ENCODE measurements at regions not wholly inside any gene's neighbourhood (a gene's known extent, or its start where the extent isn't known, plus 50 kb on each side); places are given as distances from the start of the nearest gene placed in this dataset.

DNA sequence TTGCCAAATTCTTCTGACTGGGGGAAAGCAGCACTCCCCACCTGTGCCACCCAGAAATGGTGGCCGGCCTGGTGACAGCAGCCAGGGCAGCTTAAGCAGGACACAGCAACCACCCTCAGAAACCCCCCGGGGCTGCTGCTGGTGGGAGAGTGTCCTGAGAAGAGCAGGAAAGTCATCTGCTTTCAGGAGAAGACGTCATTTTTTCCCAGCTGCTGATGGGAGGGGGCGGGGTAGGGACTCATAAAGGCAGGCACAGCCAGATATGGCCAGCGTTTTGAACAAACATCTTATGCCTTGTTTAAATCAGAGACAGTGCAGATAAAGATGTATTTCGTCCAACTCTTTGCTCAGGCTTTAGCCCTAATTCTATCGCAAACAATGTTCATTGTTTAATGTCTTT is 139.5 kb downstream of the LRRC30 start:
- no peaks in the 10 kb centered on the region for H3K27me3 ChIP-seq (ENCODE audit: control insufficient read depth, insufficient read depth, low read length)
- H3K36me3 ChIP-seq (replicated peaks; ENCODE audit: control insufficient read depth, insufficient read depth, low read length) = no peaks in the 10 kb centered on the region
- DNase-seq = no peak
- H3K4me3 ChIP-seq (ENCODE audit: insufficient read depth, low read depth, low read length) = no peak overlapping the region

DNA sequence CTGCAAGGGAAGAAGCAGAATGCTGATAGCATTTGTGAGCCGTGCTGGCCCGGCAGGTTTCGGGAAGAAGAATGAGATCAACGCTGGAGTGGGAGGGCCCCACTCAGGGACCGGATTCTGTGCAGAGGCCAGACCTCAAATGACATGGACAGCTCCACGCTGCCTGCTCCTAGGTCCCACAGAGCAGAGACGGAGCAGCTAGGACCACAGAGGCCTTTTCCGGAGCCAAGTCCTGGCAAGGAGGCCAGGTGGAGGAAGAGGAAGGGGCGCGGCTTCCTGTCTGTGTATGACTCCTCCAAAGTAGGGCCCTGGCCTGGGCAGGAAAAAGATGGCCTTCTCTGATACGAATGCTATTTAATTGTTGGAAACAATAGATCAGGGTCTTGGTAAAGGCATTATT is 139.9 kb downstream of the LRRC30 start:
- no peaks in the 10 kb centered on the region for H3K27me3 ChIP-seq (ENCODE audit: control insufficient read depth, insufficient read depth, low read length)
- no peak overlapping the region for H3K4me3 ChIP-seq (ENCODE audit: insufficient read depth, low read depth, low read length)
- no peak for DNase-seq
- H3K36me3 ChIP-seq (replicated peaks; ENCODE audit: control insufficient read depth, insufficient read depth, low read length) = no peaks in the 10 kb centered on the region

DNA sequence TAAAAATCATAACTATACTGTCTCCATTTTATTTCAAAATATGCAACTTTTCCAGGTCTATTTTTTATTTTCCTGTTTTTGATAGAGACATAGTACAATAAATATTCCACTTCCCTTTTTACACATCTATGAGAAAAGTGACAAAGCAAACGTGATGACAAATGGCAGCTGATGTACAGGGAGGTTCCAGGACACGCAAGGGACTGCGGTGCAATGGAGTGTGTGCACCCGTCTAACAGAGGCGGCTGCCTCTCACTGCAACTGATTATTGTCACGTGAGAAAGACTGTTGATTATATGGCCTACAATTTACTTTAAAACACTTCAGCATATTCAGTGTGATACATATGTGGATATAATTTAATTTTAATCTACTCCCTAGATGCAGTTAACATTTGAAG is 142.6 kb downstream of the LRRC30 start:
- Histone ChIP-seq H3K36me3 (replicated peaks; ENCODE audit: control insufficient read depth, insufficient read depth, low read length) (no peaks in the 10 kb centered on the region), H3K4me3 (ENCODE audit: insufficient read depth, low read depth, low read length) (no peak overlapping the region), H3K27me3 (ENCODE audit: control insufficient read depth, insufficient read depth, low read length) (no peaks in the 10 kb centered on the region)
- DNase-seq = no peak

DNA sequence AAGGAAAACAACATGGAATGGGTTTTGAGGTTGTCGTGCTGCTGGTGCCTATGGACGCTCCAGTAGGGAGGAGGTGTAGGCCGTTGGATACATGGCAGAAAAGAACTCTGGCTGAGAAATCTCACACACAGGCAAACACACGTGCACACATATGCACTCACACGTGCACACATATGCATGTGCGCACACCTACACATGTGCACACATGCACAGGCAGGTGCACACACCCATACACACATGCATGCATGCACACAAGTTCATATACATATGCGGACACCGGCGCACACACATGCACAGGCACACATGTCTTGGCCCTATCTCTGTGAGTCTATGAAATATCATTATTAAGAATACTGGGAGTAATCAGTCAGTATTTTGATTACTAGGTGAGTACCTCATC is 150.4 kb downstream of the LRRC30 start:
- no peak for DNase-seq
- Histone ChIP-seq H3K36me3 (replicated peaks; ENCODE audit: control insufficient read depth, insufficient read depth, low read length) (no peaks in the 10 kb centered on the region), H3K27me3 (ENCODE audit: control insufficient read depth, insufficient read depth, low read length) (no peaks in the 10 kb centered on the region), H3K4me3 (ENCODE audit: insufficient read depth, low read depth, low read length) (no peak overlapping the region)

DNA sequence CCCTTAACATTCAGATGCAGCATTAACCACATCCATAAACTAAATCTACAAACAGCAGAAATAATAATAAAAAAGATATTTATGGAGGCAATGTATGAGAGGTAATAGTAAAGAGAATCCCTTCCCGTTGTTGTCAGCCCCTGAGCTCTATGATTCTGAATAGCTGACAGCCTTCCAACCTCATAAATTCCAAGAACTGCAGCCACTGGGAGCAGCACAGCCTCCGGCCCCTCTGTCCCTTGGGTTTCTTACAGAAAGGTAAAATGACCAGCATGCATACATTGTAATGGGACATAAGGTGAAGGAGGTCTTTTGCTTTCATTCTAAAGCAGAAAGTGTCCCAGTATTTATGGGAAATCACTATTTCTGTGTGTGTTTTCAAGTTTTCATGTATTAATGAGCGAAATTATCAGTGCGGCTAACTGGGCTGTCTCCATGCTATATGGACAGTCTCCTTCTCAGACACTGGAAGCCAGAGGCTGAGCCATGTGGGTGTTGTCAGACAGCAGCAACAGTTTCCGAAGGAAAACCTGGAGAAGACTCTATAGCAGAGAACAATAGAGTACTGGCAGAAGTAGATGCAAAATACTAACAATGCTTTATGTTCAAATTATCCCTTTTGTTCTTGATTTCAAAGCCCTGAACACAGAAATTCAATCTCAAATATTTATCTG is 151.6 kb downstream of the LRRC30 start:
- no peak for DNase-seq
- no peaks in the 10 kb centered on the region for H3K27me3 ChIP-seq (ENCODE audit: control insufficient read depth, insufficient read depth, low read length)
- no peak overlapping the region for H3K4me3 ChIP-seq (ENCODE audit: insufficient read depth, low read depth, low read length)
- H3K36me3 ChIP-seq (replicated peaks; ENCODE audit: control insufficient read depth, insufficient read depth, low read length) = no peaks in the 10 kb centered on the region

DNA sequence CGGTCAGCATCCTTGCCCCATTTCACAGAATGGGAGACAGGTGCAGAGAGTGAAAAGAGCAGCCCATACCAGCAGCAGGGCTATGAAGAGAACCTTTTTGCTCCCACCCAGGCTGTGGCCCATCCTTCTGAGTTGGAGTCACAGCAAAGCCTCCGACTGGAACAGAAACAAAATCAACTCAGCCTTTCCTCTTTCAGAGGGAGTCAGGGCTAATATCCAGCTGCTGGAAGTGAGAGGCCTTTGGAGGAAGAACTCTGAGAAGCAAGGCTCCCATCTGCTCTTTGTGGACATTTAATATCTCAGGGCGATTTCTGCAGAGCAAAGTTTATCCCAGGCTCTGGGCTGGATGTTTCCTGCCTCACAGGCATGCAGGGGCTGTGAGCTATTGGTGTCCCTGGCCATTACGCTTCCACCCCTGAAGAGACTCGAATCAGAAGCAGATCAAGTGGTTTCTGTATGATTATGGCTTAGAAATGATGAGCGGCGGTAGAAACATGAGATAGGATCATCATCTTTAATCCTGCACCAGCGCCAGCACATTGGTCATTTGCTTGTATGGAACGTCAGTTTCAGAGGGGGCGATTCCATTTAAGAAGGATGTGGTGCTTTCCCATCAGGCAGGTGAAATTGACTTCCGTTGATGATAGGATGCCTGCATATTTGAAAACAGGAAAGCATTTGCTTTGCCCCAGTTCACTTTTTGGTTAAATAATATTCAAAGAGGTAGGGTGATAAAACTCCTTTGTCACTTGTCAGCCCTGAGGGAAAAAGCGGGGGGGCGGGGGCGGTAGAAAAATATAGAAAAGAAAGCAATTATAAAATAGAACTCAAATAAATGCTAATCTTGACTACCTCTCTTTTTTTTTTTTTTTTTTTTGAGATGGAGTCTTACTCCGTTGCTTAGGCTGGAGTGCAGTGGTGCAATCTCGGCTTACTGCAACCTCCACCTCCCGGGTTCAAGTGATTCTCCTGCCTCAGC is 152.4 kb downstream of the LRRC30 start:
- no peak for DNase-seq
- no peaks in the 10 kb centered on the region for H3K27me3 ChIP-seq (ENCODE audit: control insufficient read depth, insufficient read depth, low read length)

DNA sequence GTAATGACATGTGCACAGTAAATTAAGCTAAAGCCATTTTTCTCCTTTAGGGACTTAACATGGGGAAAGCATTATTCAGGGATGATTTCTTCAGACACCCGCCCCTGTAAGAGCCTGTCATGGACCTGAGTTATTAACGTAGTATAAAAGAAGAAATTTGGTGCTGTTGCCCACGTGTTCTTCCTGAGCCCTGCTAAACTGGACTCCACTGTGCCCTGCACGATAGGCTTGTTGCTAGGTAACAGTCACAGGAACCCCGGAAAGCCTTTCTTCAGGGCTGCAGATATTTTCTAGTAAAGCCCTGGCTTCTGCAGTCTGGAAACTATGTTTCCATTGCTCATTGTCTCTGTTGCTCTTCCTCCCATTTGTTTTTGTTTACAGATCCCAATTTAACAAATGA is 157.9 kb downstream of the LRRC30 start:
- no peak overlapping the region for H3K4me3 ChIP-seq (ENCODE audit: insufficient read depth, low read depth, low read length)
- no peak for DNase-seq
- no peaks in the 10 kb centered on the region for H3K27me3 ChIP-seq (ENCODE audit: control insufficient read depth, insufficient read depth, low read length)
- no peaks in the 10 kb centered on the region for H3K36me3 ChIP-seq (replicated peaks; ENCODE audit: control insufficient read depth, insufficient read depth, low read length)

More for the DNA sequence above, 152.4 kb downstream of the LRRC30 start:
- H3K4me3 ChIP-seq (ENCODE audit: insufficient read depth, low read depth, low read length) = no peak overlapping the region
- H3K36me3 ChIP-seq (replicated peaks; ENCODE audit: control insufficient read depth, insufficient read depth, low read length) = no peaks in the 10 kb centered on the region

DNA sequence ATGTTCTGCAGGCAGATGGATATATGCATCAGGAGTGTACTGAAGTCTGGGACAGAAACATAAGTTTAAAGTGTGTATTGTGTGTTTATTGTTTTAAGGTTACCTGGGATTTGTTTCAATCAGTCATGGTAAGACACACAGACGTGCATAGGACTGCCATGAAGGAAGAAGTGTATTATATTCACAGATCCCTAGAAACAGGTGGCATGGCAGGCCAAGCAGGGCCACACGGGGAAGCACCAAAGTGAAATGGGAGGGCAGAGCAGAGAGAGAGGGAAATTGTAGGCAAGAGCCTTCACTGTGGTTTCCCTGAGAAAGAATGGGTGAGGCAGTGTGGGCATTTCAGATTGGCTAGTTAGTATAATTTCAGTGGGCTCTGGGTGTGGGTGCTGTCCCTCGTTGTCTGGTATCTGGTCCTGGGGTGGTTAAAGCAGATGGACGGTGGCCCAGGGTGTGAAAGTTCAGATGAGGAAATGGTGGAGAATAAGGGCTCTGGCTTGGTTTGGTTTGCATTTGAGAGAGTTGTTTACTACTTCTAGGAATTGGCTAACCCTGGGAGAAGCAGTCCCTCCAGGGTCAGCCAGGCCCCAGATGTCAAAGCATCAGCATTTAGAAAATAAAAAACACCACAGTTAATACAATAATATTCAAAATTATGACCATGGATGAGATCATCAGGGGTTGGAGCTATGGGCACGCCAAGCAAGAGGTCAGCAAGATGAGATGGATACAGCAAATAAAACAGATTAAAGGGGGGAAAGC is 160.0 kb downstream of the LRRC30 start:
- no peak for DNase-seq
- Histone ChIP-seq H3K36me3 (replicated peaks; ENCODE audit: control insufficient read depth, insufficient read depth, low read length) (no peaks in the 10 kb centered on the region), H3K4me3 (ENCODE audit: insufficient read depth, low read depth, low read length) (no peak overlapping the region), H3K27me3 (ENCODE audit: control insufficient read depth, insufficient read depth, low read length) (no peaks in the 10 kb centered on the region)

DNA sequence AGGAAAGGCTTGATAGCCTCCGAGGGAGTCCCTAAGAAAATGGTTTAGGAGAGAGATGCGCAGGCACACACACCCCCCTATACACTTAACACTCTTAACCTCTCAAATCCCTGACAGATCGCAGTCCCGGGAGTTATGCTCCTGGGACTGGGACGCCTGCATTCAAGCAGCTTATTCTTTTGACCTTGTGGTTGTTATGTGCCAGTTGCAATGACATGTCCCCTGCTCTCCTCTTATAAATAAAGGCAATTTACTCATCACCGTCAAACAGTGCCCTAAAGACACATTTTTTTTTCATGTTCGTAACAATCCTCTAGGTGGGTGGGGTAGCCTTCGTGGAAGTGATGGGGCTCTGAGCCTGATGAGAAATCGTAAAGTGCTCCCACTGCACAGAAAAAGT is 162.2 kb downstream of the LRRC30 start:
- Histone ChIP-seq H3K36me3 (replicated peaks; ENCODE audit: control insufficient read depth, insufficient read depth, low read length) (no peaks in the 10 kb centered on the region), H3K4me3 (ENCODE audit: insufficient read depth, low read depth, low read length) (no peak overlapping the region), H3K27me3 (ENCODE audit: control insufficient read depth, insufficient read depth, low read length) (no peaks in the 10 kb centered on the region)
- DNase-seq = no peak

DNA sequence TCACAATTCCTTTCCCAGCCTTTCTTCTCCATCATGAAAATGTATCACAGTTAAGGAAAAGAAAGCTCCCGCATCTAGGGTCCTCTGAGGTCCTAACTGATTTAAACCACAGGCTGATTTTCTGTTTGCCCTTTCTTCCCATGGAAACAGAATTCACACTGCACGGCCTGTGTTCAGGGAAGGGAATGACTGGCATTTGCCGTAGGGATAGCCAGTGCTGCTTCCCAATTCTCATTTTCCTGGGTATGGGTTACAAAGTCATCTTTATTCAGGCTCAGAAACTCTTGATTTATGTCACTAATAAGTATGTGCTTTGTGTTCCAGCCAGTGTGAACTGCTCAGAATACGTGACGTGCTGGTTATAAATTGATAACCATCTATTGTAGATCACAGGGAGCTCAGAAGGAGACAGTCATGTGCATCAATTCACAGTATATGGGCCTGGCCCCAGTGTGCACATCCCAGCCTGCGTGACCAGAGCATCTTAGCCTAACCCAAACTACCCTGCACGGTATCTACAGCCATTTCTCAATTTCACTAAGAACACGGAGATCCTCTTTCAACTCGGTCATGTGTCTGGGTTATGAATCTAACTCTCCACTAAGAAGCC is 163.3 kb downstream of the LRRC30 start:
- Histone ChIP-seq H3K4me3 (ENCODE audit: insufficient read depth, low read depth, low read length) (no peak overlapping the region), H3K27me3 (ENCODE audit: control insufficient read depth, insufficient read depth, low read length) (no peaks in the 10 kb centered on the region), H3K36me3 (replicated peaks; ENCODE audit: control insufficient read depth, insufficient read depth, low read length) (no peaks in the 10 kb centered on the region)
- no peak for DNase-seq

DNA sequence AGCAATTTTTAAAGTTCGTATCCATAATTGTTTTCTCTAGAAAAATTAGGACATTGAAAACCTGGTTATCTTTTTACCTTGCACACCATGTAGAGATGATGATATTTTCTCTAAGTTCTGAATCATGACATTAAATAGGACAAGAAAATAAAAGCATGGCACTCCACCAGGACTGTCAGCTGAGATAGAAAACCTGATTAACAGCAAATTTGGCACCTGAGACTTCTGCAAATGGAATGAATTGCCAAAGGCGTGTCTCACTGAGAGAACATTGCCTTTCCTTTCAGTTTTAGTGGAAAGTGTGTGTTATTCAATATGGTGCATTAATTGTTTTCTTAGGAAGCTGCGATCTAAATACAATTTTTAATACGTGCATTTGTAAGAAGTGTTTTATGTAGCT is 164.7 kb downstream of the LRRC30 start:
- H3K36me3 ChIP-seq (replicated peaks; ENCODE audit: control insufficient read depth, insufficient read depth, low read length) = no peaks in the 10 kb centered on the region
- no peaks in the 10 kb centered on the region for H3K27me3 ChIP-seq (ENCODE audit: control insufficient read depth, insufficient read depth, low read length)
- no peak for DNase-seq
- H3K4me3 ChIP-seq (ENCODE audit: insufficient read depth, low read depth, low read length) = no peak overlapping the region

DNA sequence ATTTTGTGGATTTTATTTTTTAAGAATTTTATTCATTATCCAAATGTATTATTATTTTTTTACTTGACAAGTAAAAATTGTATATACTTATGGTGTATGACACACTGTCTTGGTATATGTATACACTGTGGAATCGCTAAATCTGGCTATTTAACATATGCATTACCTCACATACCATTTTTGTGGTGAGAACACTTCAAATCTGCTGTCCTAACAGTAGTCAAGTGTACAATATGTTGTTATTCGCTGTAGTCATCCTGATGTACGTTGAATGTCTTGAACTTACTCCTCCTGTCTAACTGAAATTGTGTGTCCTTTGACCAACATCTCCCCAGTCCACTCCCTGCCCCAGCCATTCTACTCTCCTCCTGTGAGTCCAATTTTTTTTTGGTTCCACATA is 153.2 kb upstream of the PTPRM start:
- Histone ChIP-seq H3K27me3 (ENCODE audit: control insufficient read depth, insufficient read depth, low read length) (no peaks in the 10 kb centered on the region), H3K36me3 (replicated peaks; ENCODE audit: control insufficient read depth, insufficient read depth, low read length) (no peaks in the 10 kb centered on the region), H3K4me3 (ENCODE audit: insufficient read depth, low read depth, low read length) (no peak overlapping the region)
- no peak for DNase-seq

DNA sequence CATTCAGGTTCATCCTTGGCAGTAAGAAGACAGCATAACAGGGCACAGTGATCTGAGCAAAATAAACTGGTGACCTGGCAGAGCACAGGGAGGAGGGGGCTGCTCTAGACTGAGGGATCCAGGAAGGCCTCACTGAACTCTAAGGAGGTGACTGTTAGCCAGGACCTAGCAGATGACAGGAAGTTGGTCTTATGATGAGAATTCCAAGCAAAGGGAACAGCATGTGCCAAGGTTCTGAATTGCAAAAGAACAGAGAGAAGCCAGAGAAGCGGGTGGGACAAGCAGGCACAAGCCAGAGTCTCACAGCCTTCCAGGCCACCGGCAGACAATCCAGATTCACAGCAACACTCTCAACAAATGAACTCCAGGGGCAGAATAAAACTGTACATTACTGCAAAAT is 152.7 kb upstream of the PTPRM start:
- Histone ChIP-seq H3K36me3 (replicated peaks; ENCODE audit: control insufficient read depth, insufficient read depth, low read length) (no peaks in the 10 kb centered on the region), H3K27me3 (ENCODE audit: control insufficient read depth, insufficient read depth, low read length) (no peaks in the 10 kb centered on the region), H3K4me3 (ENCODE audit: insufficient read depth, low read depth, low read length) (no peak overlapping the region)
- DNase-seq = no peak

DNA sequence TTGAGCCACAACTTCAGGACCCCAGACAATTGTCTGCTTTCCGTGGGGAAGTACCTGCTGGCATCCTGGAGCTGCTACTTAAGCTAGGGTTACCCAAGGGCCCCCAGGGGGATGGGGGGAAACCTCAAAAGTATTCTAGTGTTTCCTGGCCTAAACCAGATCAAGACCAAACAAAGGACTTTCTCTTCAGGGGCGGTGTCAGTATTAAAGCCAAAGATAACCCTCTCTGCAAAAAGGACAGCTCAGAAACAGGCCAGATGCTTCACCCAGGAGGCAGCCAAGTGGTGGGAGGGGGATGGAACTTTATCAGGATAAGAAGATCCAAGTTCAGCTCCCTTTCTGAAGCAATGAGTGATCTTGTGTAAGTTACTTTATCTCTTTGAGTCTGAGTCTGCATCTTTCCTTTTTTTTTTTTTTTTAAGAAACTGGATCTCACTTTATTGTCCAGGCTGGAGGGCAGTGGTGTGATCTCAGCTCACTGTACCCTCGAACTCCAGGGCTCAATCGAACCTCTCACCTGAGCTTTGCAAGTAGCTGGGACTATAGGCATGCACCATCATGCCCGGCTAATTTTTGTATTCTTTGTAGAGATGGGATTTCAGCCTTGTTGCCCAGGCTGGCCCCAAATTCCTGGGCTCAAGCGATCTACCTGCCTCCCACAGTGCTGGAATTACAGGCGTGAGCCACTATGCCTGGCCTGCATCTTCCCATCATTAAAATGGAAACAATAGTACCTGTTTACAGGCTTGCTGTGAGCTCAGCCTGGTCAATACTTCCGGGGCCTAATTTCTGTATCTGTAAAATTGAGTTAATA is 151.8 kb upstream of the PTPRM start:
- DNase-seq = no peak
- Histone ChIP-seq H3K36me3 (replicated peaks; ENCODE audit: control insufficient read depth, insufficient read depth, low read length) (no peaks in the 10 kb centered on the region), H3K27me3 (ENCODE audit: control insufficient read depth, insufficient read depth, low read length) (no peaks in the 10 kb centered on the region), H3K4me3 (ENCODE audit: insufficient read depth, low read depth, low read length) (no peak overlapping the region)
